Kidney (tissue), 13 donors: ENCODE measurements at regions not wholly inside any gene's neighbourhood (a gene's known extent, or its start where the extent isn't known, plus 50 kb on each side); places are given as distances from the start of the nearest gene placed in this dataset.

ENCODE experiments used
- DNase-seq, 5 donors: peaks; one replicate each; pipeline ENCODE4 v3.0.0-alpha.2; 2013 to 2020
- FAIRE-seq: peaks from 2 replicates; lab custom pipeline; 2012; peaks lifted over from hg19 to GRCh38; lab: Jason Lieb, UNC
- H3K27ac ChIP-seq, 2 donors: one replicate each; pipeline ENCODE4 v1.7.0; 2013; ENCODE audit warnings: low read depth in 2 of 2, low read length in 2 of 2, inconsistent platforms in 1 of 2
- H3K27me3 ChIP-seq: one replicate; pipeline ENCODE4 v1.7.1; 2013; ENCODE audit warnings: low read length, inconsistent platforms; ENCODE audit not compliant: control insufficient read depth, insufficient read depth
- H3K36me3 ChIP-seq, 3 donors: one replicate each; pipeline versions ENCODE4 v1.7.0 to v1.7.1; 2013; ENCODE audit warnings: low read length in 3 of 3, control low read depth in 1 of 3, inconsistent platforms in 1 of 3; ENCODE audit not compliant: insufficient read depth in 3 of 3, control insufficient read depth in 2 of 3
- H3K4me1 ChIP-seq, 3 donors: one replicate each; pipeline versions ENCODE4 v1.7.0 to v1.7.1; 2013; ENCODE audit warnings: low read length in 3 of 3, inconsistent platforms in 1 of 3, low read depth in 1 of 3; ENCODE audit not compliant: control insufficient read depth in 2 of 3, insufficient read depth in 2 of 3
- H3K4me3 ChIP-seq, 3 donors: one replicate each; pipeline versions ENCODE4 v1.7.0 to v1.8.1; 2013; ENCODE audit warnings: low read length in 3 of 3, control low read depth in 1 of 3, inconsistent platforms in 1 of 3
- H3K9ac ChIP-seq, 3 donors: one replicate each; pipeline versions ENCODE4 v1.7.0 to v1.7.1; 2013; ENCODE audit warnings: low read length in 3 of 3, control low read depth in 1 of 3, inconsistent platforms in 1 of 3
- H3K9me3 ChIP-seq, 3 donors: one replicate each; pipeline versions ENCODE4 v1.7.0 to v1.7.1; 2013; ENCODE audit warnings: low read length in 3 of 3, control low read depth in 1 of 3, inconsistent platforms in 1 of 3; ENCODE audit not compliant: control insufficient read depth in 2 of 3, insufficient read depth in 1 of 3
- intact Hi-C: fragments of 100-400 bp; cut with DNase I; formaldehyde crosslinking; loops from one replicate; pipeline ENCODE4 v1.11.1; 2022
- TF ChIP-seq, protein P1 (sequence below): IDR thresholded peaks from 3 replicates; pipeline ENCODE4 v1.5.1; 2012; ENCODE audit warnings: mild to moderate bottlenecking, moderate library complexity, borderline replicate concordance; ENCODE audit not compliant: insufficient read depth; ENCODE audit errors: extremely low read depth
- donor health status: control.
- donor health status: control.
- donor health status: control.
- donor health status: control.
- donor health status: control.
- donor health status: DM: yes; HTN: yes; CAD: no.
- donor health status: Normal renal cell carcinoma (clear cell type).

DNA sequence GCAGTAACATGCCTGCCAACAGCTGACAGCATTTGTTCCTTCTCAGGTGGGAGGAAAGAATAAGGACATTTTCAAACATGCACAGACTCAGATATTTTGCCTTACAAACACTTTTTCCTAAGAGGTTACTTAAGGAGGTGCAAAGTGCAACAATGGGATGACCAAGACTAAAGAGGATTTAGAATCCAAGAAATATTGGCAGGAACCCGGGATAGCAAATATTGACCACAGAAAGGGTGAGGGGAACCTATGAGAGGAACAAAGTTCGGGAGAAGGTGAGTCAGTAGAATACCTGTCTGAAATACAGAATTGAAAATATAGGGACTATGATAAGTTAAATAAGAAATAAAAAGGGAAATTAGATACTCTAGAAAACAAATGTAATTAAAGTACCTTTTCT is 321.9 kb upstream of the EMCN start:
- H3K9me3 ChIP-seq = no peaks in the 10 kb centered on the region
- H3K4me1 ChIP-seq = peaks cover 0 to 5% (median 0%) of the 10 kb centered on the region in 3 donors
- DNase-seq = no peak
- no peaks in the 10 kb centered on the region for H3K36me3 ChIP-seq
- H3K27ac ChIP-seq = no peak overlapping the region
- intact Hi-C loops = no loop called here
- H3K4me3 ChIP-seq = no peak overlapping the region
- no peaks in the 10 kb centered on the region for H3K27me3 ChIP-seq
- TF ChIP-seq, protein P1, sequence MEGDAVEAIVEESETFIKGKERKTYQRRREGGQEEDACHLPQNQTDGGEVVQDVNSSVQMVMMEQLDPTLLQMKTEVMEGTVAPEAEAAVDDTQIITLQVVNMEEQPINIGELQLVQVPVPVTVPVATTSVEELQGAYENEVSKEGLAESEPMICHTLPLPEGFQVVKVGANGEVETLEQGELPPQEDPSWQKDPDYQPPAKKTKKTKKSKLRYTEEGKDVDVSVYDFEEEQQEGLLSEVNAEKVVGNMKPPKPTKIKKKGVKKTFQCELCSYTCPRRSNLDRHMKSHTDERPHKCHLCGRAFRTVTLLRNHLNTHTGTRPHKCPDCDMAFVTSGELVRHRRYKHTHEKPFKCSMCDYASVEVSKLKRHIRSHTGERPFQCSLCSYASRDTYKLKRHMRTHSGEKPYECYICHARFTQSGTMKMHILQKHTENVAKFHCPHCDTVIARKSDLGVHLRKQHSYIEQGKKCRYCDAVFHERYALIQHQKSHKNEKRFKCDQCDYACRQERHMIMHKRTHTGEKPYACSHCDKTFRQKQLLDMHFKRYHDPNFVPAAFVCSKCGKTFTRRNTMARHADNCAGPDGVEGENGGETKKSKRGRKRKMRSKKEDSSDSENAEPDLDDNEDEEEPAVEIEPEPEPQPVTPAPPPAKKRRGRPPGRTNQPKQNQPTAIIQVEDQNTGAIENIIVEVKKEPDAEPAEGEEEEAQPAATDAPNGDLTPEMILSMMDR = no peak
- no peak overlapping the region for H3K9ac ChIP-seq
- FAIRE-seq = no peak

DNA sequence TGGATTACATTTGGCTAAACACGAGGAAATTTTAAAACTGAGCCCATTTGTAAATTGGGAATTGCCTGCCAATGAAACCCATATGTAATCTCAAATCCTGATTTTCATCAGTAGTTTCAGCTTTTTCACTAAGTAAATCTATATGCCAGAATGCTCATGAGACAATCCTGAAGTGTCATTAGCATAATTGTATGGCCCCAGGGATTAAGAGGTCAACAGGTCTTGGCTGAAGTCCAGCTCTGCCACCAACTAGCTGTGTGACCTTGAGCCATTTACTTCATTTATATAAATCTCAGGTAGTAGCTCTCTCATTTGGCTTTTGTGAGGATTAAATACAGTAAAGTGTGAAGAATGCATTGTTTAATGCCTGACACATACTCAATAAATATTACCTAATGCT is 320.5 kb upstream of the EMCN start:
- H3K4me3 ChIP-seq = no peak overlapping the region
- H3K9me3 ChIP-seq = no peaks in the 10 kb centered on the region
- intact Hi-C loops = no loop called here
- no peak overlapping the region for H3K27ac ChIP-seq
- H3K9ac ChIP-seq = no peak overlapping the region
- TF ChIP-seq, protein P1 = no peak
- DNase-seq = no peak
- no peaks in the 10 kb centered on the region for H3K36me3 ChIP-seq
- H3K4me1 ChIP-seq = peaks cover 0 to 5% (median 0%) of the 10 kb centered on the region in 3 donors
- no peak for FAIRE-seq
- no peaks in the 10 kb centered on the region for H3K27me3 ChIP-seq

- H3K4me1 ChIP-seq = peaks cover 0 to 5% (median 0%) of the 10 kb centered on the region in 3 donors
- no peak overlapping the region for H3K9ac ChIP-seq
- H3K9me3 ChIP-seq = no peaks in the 10 kb centered on the region
- intact Hi-C loops = no loop called here
- H3K4me3 ChIP-seq = no peak overlapping the region
- TF ChIP-seq, protein P1 = no peak
- FAIRE-seq (no peak), DNase-seq (no peak)
- no peak overlapping the region for H3K27ac ChIP-seq
- no peaks in the 10 kb centered on the region for H3K27me3 ChIP-seq
- H3K36me3 ChIP-seq = no peaks in the 10 kb centered on the region
These were observed 319.1 kb upstream of the EMCN start for GRCh38 chr4:100836929-100837328.

DNA sequence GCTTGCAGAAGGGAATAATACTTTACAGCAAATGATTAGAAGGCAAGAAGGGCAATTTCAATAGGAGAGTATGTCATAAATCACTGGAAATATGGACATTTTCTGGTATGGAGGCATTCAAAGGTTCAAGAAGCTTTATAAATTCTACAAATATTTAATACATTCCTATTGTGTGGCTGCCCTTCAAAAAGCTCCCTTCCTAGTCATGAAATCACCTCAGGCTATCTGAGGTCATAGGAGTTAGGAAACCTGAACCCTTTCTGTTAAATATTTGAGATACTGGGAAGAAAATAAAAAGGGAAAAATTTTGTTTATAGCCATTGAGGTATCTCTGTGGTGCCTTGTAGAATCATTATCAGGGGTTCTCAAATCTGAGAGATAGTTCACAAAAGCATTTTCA is 316.8 kb upstream of the EMCN start:
- intact Hi-C loops = no loop called here
- Histone ChIP-seq H3K9me3 (no peaks in the 10 kb centered on the region), H3K36me3 (no peaks in the 10 kb centered on the region), H3K27me3 (no peaks in the 10 kb centered on the region), H3K9ac (no peak overlapping the region), H3K4me1 (peaks cover 0 to 5% (median 0%) of the 10 kb centered on the region in 3 donors), H3K27ac (no peak overlapping the region), H3K4me3 (no peak overlapping the region)
- DNase-seq (no peak), FAIRE-seq (no peak)
- TF ChIP-seq, protein P1 = no peak
